Activated CD8-positive, alpha-beta memory T cell treated with anti-CD3 and anti-CD28 coated beads, Interleukin-2, amount 10 ng/mL, durations not matched to agents 7 days and 5 days (primary cell): ENCODE measurements at regions not wholly inside any gene's neighbourhood (a gene's known extent, or its start where the extent isn't known, plus 50 kb on each side); places are given as distances from the start of the nearest gene placed in this dataset.

Experiments
- ATAC-seq: fragments of 150-1000 bp; cut with Tn5 transposase; one replicate; pipeline ENCODE4 v1.10.0; 2021; ENCODE audit warnings: moderate library complexity
- CTCF ChIA-PET: fragments of 350-600 bp; sonication (Branson Sonifier 250); formaldehyde crosslinking; loops from one replicate; lab custom pipeline; 2021; ENCODE audit warnings: antibody characterized with exemption; lab: Charles Lee
- DNase-seq: peaks from one replicate; pipeline ENCODE4 v3.0.0-alpha.2; 2020
- H3K27ac Mint-ChIP-seq: one replicate; pipeline ENCODE4 v1.8.0; 2021; ENCODE audit warnings: mild to moderate bottlenecking, mixed read lengths
- H3K27me3 Mint-ChIP-seq: one replicate; pipeline ENCODE4 v1.8.0; 2021; ENCODE audit warnings: mixed read lengths
- H3K36me3 Mint-ChIP-seq: one replicate; pipeline ENCODE4 v1.8.0; 2021; ENCODE audit warnings: mild to moderate bottlenecking, mixed read lengths
- H3K4me1 Mint-ChIP-seq: one replicate; pipeline ENCODE4 v1.8.0; 2021; ENCODE audit warnings: mixed read lengths
- H3K4me3 Mint-ChIP-seq: one replicate; pipeline ENCODE4 v1.8.0; 2021; ENCODE audit warnings: mild to moderate bottlenecking, moderate library complexity, mixed read lengths
- H3K9me3 Mint-ChIP-seq: one replicate; pipeline ENCODE4 v1.8.0; 2022; ENCODE audit warnings: low read depth, mixed read lengths

DNA sequence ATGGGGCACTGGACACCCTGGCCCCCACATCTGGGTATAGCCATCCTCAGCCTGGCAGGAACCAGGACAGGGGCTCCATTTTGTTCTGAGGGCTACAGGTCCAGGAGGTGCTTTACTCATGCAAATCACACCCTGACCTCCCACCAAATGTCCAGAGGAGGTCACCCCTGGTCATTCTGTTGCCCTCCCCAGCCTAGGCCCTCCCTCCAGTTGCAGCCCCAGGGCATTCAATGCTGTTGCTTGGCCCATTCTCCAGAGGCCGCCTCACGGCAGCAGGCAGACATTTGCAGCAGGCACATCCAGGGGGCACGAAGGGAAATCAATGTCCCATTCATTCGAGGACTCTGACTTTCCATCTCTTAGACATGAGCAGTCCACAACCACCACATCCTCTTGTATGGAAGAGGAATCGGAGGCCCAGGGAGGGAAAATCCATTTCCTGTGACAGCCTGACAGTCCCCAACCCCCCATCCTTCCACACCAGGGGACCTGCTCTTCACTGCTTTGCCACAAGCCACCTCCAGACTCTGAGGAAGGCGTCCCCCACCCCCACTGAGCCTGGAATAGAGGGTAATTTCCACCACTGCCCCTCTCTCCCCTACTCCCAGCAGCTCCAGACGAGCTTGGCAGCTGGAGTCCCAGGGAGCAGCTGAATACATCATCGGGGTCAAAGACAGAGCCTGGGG is 76.2 kb upstream of the UNC5B start:
- H3K27me3 Mint-ChIP-seq, result peaks cover 8% of the 10 kb centered on the region
- H3K4me1 Mint-ChIP-seq, result no peaks in the 10 kb centered on the region
- CTCF ChIA-PET, result no interaction called here
- H3K27ac Mint-ChIP-seq, result no peak overlapping the region
- no peak for ATAC-seq
- H3K36me3 Mint-ChIP-seq, result no peaks in the 10 kb centered on the region
- no peaks in the 10 kb centered on the region for H3K9me3 Mint-ChIP-seq
- peak; percentile 25 for DNase-seq
- H3K4me3 Mint-ChIP-seq, result no peak overlapping the region

DNA sequence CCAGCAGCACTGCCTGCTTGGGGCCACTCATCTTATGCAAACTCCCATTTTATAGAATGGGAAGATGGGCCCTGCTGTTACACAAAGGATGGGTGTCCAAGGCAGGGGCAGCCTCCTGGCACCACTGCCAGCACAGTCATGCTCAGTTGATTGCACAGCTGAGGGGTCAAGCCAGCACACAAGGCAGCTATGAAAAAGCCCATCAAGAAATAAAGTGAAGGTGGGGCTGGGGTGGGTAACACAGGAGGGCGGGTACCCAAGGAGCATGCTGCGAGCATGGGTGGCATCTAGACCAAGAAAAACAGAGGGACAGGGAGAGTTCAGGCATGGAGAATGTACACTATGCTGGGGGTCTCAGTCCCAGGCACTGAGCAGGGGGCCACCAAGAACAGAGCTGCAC is 74.7 kb upstream of the UNC5B start:
- H3K4me1 Mint-ChIP-seq, result no peaks in the 10 kb centered on the region
- no peaks in the 10 kb centered on the region for H3K9me3 Mint-ChIP-seq
- H3K27me3 Mint-ChIP-seq, result peaks cover 10% of the 10 kb centered on the region
- no peak overlapping the region for H3K27ac Mint-ChIP-seq
- CTCF ChIA-PET, result no interaction called here
- H3K36me3 Mint-ChIP-seq, result no peaks in the 10 kb centered on the region
- no peak for DNase-seq
- no peak for ATAC-seq
- no peak overlapping the region for H3K4me3 Mint-ChIP-seq

DNA sequence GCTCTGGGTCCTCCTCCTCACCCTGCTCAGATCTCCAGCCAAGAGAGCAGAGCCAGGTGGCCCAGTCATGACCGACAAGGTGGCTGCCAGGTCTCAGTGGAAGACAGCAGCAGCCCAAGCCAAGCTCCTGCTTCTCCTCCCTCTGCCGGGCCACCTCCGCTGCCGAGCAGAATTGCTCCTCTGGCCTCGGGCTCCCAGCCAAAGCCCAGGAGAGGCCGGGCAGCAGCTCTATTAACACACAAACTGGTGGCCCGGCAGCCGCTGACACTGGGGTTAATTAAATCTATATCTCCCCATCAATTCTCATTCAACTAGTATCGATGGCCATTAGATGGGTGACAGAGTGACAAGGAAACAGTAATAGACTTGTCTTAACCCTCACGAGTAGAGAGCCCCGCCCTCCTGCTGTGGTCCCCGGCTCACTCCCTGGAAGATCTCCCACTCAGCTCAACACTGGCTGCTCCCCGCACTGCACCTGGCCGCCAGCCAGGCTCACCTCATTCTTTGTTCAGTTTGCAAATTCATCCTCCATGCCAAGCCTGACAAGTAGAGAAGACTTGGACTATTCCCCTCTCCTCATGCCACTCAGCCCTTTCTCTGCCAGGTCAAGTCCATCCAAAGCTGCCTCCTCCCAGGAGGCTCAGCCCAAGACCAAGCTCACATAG is 74.1 kb upstream of the UNC5B start:
- no peaks in the 10 kb centered on the region for H3K36me3 Mint-ChIP-seq
- peaks cover 10% of the 10 kb centered on the region for H3K27me3 Mint-ChIP-seq
- no peak overlapping the region for H3K27ac Mint-ChIP-seq
- CTCF ChIA-PET, result no interaction called here
- ATAC-seq (no peak), DNase-seq (peak; percentile 18)
- no peak overlapping the region for H3K4me3 Mint-ChIP-seq
- H3K4me1 Mint-ChIP-seq, result no peaks in the 10 kb centered on the region
- no peaks in the 10 kb centered on the region for H3K9me3 Mint-ChIP-seq

DNA sequence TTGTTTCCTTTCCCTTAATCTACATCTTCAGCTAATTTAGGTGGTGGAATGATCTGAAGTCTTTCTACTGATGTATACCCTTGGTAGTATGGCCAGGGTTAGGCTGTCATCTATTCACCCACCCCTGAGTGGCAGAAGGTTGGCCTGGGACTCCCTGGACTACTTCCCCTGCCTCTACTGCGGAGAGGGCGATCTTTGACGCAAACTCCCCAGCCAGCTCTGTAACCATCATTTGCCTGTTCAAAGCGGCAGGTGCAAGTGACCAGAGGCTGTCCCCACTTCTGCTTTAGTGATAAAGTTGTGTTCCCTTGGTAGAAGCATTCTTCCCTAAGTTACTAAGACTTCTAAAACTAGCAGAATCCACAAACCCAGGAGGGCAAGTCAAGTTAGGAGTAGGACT is 70.8 kb upstream of the UNC5B start:
- Mint-ChIP-seq H3K4me3 (no peak overlapping the region), H3K9me3 (no peaks in the 10 kb centered on the region), H3K36me3 (no peaks in the 10 kb centered on the region), H3K27ac (no peak overlapping the region), H3K4me1 (no peaks in the 10 kb centered on the region), H3K27me3 (peaks cover 10% of the 10 kb centered on the region)
- ATAC-seq (no peak), DNase-seq (no peak)
- CTCF ChIA-PET, result interaction anchor here (0.5 kb wide), 1 partner anchor 374 kb away, joined by 3 read pairs; no protein-coding TSS in a partner anchor

DNA sequence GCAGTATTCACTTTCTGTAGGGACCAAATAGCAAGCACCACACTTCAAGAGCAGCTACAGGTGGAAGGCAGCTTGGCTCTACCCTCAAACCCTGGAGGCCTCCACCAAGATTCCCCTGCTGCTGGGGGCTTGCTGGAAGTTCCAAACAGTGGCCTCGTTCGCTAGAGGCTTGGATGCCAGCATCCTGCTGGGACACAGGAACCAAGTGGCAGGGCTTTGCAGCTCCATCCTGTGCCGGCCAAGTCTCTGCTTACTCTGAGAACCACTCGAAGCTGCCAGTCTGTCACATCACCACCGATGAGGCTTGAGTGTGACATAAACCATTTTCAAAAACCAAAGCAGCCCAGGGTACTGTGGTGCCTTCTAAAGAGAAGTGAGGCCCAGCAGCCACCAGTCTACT is 69.2 kb upstream of the UNC5B start:
- no peak for DNase-seq
- CTCF ChIA-PET, result no interaction called here
- ATAC-seq, result no peak
- H3K27ac Mint-ChIP-seq, result no peak overlapping the region
- H3K9me3 Mint-ChIP-seq, result no peaks in the 10 kb centered on the region
- H3K4me3 Mint-ChIP-seq, result no peak overlapping the region
- peaks cover 12% of the 10 kb centered on the region for H3K27me3 Mint-ChIP-seq
- no peaks in the 10 kb centered on the region for H3K4me1 Mint-ChIP-seq
- H3K36me3 Mint-ChIP-seq, result no peaks in the 10 kb centered on the region

DNA sequence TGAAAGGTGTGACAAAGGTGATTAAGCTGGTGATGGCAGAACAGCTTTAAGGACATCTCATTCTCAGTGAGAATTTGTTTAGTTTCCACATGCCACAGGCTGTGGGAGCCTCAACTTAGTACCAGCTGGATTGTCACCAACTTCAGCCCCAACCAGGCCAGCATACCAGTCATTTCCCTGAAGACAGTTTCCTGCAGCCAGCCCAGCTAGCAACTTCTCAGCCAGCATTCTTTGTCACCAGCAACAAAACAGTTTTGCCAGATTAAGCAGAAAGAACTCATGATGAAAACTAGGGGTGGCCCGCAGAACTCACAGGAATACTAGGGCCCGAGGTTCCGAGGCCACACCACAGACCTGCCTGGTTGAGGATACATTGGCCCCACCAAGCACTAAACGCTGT is 68.8 kb upstream of the UNC5B start:
- no peak overlapping the region for H3K27ac Mint-ChIP-seq
- H3K9me3 Mint-ChIP-seq, result no peaks in the 10 kb centered on the region
- ATAC-seq, result no peak
- CTCF ChIA-PET, result no interaction called here
- H3K4me3 Mint-ChIP-seq, result no peak overlapping the region
- no peaks in the 10 kb centered on the region for H3K36me3 Mint-ChIP-seq
- no peak for DNase-seq
- H3K27me3 Mint-ChIP-seq, result peaks cover 12% of the 10 kb centered on the region
- H3K4me1 Mint-ChIP-seq, result no peaks in the 10 kb centered on the region

DNA sequence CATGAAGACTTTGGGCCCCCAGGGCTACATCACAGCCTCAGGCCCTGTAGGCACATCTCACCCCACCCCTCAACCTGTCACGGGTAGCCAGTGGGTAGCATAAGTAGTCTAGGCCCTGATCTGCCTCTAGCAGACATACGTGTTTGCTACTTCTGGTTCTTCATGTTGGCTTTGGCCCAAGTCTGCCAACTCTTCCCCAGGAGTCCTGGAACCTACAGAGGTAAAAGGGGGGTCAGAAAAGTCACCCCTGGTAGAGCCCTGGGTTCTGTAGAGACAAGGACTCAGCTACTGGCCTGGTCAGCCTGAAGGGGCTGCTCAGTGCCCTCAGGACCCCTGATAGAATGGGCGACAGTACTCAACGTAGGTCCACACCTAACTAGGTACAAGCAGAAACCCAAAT is 67.5 kb upstream of the UNC5B start:
- no peaks in the 10 kb centered on the region for H3K36me3 Mint-ChIP-seq
- no peak overlapping the region for H3K4me3 Mint-ChIP-seq
- ATAC-seq (no peak), DNase-seq (no peak)
- H3K4me1 Mint-ChIP-seq, result no peaks in the 10 kb centered on the region
- no peaks in the 10 kb centered on the region for H3K9me3 Mint-ChIP-seq
- H3K27ac Mint-ChIP-seq, result no peak overlapping the region
- CTCF ChIA-PET, result no interaction called here
- peaks cover 7% of the 10 kb centered on the region for H3K27me3 Mint-ChIP-seq

DNA sequence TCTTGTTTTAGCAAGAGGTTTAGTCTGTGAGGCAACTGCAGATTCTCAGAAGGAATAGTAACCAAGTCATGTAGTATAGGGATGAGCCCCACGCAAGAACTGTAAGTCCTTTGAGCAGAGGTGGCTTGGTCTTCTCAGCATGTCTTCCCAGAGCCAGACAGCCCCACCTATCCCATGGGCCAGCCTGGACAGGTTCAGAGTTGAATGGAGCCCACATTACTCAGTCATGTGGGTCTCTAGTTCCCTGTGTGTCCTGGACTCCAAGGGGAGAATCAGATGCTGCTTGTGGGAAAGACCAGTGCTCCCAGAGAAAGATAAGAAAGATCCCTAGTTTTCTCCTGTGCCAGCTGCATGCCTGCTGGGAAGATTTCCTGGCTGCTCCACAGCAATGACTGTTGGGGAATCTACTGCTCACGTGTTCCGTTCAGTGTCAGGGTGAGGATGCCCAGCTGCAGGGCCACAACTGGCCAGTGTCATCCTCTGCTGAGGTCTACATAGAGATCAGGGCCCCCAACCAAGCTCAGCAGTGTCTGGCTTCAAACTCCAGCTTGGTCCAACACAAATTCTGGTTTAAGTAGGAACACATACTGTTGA is 66.9 kb upstream of the UNC5B start:
- ATAC-seq, result no peak

DNA sequence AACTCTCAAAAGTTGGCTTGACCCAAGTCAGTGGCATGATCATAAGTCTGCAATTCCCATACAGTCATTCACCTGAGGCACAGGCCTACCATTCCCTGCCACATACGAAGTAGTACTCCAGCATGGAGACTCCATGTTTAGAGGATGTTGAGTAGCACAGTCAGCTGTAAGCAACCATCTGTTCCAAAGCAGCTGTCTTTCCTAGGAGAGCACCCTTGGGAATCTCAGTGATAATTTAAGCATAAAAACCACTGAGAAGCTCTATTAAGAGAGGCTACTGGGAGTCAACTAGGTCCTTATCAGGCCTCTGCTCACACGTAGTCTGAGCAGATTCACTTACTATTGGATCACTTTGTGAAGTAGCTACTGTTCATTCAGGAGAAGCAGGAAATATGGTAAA is 61.6 kb upstream of the UNC5B start:
- DNase-seq, result no peak
- no peaks in the 10 kb centered on the region for H3K36me3 Mint-ChIP-seq
- no peaks in the 10 kb centered on the region for H3K4me1 Mint-ChIP-seq
- H3K27ac Mint-ChIP-seq, result no peak overlapping the region
- H3K9me3 Mint-ChIP-seq, result no peaks in the 10 kb centered on the region
- no peak for ATAC-seq
- no peak overlapping the region for H3K4me3 Mint-ChIP-seq
- peaks cover 5% of the 10 kb centered on the region for H3K27me3 Mint-ChIP-seq
- CTCF ChIA-PET, result interaction anchor here (1.7 kb wide), 1 partner anchor 16 kb away, joined by 6 read pairs; no protein-coding TSS in a partner anchor

More for the DNA sequence above, 66.9 kb upstream of the UNC5B start:
- no peak overlapping the region for H3K27ac Mint-ChIP-seq
- H3K4me3 Mint-ChIP-seq, result no peak overlapping the region
- no peak for DNase-seq
- H3K27me3 Mint-ChIP-seq, result peaks cover 7% of the 10 kb centered on the region
- CTCF ChIA-PET, result no interaction called here
- H3K4me1 Mint-ChIP-seq, result no peaks in the 10 kb centered on the region
- no peaks in the 10 kb centered on the region for H3K9me3 Mint-ChIP-seq
- H3K36me3 Mint-ChIP-seq, result no peaks in the 10 kb centered on the region

DNA sequence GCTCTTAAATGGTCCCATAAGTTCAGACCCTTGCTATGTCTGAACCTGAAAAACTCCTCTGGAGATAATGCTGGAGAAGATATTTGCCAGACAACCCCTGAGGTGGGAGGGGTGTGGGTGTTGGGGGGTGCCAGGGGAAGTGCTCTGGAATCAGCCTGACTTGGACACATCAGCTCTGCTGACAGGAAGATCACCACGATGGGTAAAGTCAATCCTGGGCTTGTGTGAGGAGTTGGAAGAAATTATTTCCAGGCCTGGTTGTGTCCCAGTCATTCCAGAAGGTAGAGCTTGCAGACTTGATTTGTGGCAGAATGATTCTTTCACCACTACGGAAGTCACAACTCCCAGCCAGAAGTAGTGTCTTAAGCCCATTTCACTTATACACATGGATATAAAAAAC is 60.3 kb upstream of the UNC5B start:
- CTCF ChIA-PET, result interaction anchor here (1.7 kb wide), 1 partner anchor 18 kb away, joined by 6 read pairs; no protein-coding TSS in a partner anchor
- H3K4me1 Mint-ChIP-seq, result no peaks in the 10 kb centered on the region
- H3K9me3 Mint-ChIP-seq, result no peaks in the 10 kb centered on the region
- no peak for ATAC-seq
- H3K27me3 Mint-ChIP-seq, result peaks cover 4% of the 10 kb centered on the region
- DNase-seq, result no peak
- no peak overlapping the region for H3K4me3 Mint-ChIP-seq
- no peak overlapping the region for H3K27ac Mint-ChIP-seq
- no peaks in the 10 kb centered on the region for H3K36me3 Mint-ChIP-seq

DNA sequence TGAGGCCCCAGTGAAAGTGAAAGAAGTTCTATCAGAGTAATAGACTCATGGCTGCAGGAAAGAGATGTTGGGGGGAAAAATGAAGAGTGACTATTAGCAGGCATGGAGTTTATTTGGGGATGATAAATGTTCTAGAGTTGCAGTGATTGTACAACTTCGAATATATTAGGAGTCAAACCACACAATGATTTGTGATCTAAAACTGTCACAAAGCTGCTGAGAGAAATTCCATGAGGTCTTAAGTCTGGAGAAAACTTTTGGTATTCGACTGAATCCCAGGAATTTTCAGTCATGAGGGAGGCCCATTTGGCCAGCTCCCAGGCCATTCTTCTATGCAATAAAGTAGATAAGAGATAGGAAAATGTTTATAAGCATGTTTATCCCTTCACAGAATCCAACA is 55.9 kb upstream of the UNC5B start:
- Mint-ChIP-seq H3K4me1 (peaks cover 5% of the 10 kb centered on the region), H3K4me3 (no peak overlapping the region), H3K9me3 (no peaks in the 10 kb centered on the region), H3K27ac (no peak overlapping the region), H3K27me3 (peaks cover 3% of the 10 kb centered on the region), H3K36me3 (no peaks in the 10 kb centered on the region)
- CTCF ChIA-PET, result no interaction called here
- no peak for DNase-seq
- no peak for ATAC-seq

DNA sequence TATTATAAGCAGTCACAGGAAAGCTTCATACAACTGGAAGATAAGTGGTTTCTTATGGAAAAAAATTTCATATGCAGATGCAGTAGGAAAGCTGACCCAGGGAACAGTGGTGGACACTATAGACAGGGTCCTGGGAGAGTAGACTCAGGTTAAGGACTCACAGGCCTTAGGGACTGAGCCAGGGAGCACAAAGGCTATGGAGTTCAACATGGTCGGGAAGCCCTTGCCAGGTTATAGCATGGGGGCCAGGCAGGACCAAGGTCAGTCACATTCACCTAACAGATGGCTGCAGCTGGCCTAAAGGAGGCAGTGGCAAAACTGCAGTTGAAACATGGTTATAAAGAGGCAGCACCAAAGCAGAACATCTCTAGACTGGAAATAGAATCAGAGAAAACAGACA is 54.9 kb upstream of the UNC5B start:
- H3K27me3 Mint-ChIP-seq, result no peaks in the 10 kb centered on the region
- no peak for ATAC-seq
- H3K27ac Mint-ChIP-seq, result no peak overlapping the region
- H3K36me3 Mint-ChIP-seq, result no peaks in the 10 kb centered on the region
- no peaks in the 10 kb centered on the region for H3K9me3 Mint-ChIP-seq
- H3K4me3 Mint-ChIP-seq, result no peak overlapping the region
- H3K4me1 Mint-ChIP-seq, result peaks cover 9% of the 10 kb centered on the region
- CTCF ChIA-PET, result no interaction called here
- DNase-seq, result no peak

DNA sequence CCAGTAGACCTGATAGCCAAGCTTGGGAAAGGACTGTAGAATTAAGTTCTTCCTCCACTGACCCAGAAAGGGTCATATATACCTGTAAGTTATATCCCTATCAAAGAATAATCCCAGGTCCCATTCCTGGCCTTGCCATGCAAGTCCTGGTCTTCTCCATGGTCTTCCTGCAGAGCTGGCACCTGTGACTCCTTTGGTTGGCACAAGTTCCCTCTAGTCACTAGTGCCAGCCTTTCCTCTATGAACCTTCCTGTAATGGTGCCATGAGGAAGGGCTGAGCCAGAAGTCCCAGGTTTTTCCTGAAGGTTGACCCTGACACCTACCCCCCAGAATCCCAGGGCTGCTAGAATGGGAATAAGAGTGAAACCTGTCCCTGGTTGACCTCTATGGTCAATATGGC is 54.1 kb upstream of the UNC5B start:
- H3K4me1 Mint-ChIP-seq, result peaks cover 9% of the 10 kb centered on the region
- ATAC-seq, result no peak
- no peaks in the 10 kb centered on the region for H3K27me3 Mint-ChIP-seq
- H3K36me3 Mint-ChIP-seq, result no peaks in the 10 kb centered on the region
- CTCF ChIA-PET, result no interaction called here
- no peaks in the 10 kb centered on the region for H3K9me3 Mint-ChIP-seq
- DNase-seq, result no peak
- no peak overlapping the region for H3K27ac Mint-ChIP-seq
- H3K4me3 Mint-ChIP-seq, result no peak overlapping the region

DNA sequence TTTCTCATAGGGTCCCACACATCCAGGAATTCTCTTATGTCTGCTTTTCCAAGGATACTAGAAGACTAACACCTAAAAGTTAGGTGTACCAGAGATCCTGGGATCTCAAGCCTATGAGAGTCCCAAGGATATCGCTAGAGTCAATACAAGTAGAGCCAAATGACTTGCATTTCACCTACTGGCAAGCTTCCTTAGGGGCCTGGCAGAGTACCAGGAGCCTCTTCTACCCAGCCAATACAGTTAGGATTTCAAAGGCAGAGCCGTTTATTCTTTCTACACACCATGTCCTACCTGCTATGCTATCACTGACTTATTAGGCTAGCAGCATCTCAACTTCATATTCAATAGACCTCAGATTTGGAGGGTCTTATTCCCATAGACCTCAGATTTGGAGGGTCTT is 53.5 kb upstream of the UNC5B start:
- no peak overlapping the region for H3K4me3 Mint-ChIP-seq
- H3K27me3 Mint-ChIP-seq, result peaks cover under 1% of the 10 kb centered on the region
- CTCF ChIA-PET, result interaction anchor here (1.1 kb wide), 1 partner anchor 16 kb away, joined by 3 read pairs; no protein-coding TSS in a partner anchor
- no peak overlapping the region for H3K27ac Mint-ChIP-seq
- peaks cover 9% of the 10 kb centered on the region for H3K4me1 Mint-ChIP-seq
- ATAC-seq, result no peak
- no peak for DNase-seq
- H3K9me3 Mint-ChIP-seq, result no peaks in the 10 kb centered on the region
- H3K36me3 Mint-ChIP-seq, result no peaks in the 10 kb centered on the region
